ENCODE measurements at regions not wholly inside any gene's neighbourhood (a gene's known extent, or its start where the extent isn't known, plus 50 kb on each side); places are given as distances from the start of the nearest gene placed in this dataset.

GRCh38 chr3:164521139-164521538 lies 557.2 kb downstream of the SI start:
- DNase-seq (ENCODE audit: low read depth) = no peak
- H3K4me3 ChIP-seq (ENCODE audit: control insufficient read depth, low read depth, low read length) = no peak overlapping the region
- TF ChIP-seq CTCF (IDR thresholded peaks at IDR 0.05; ENCODE audit: control insufficient read depth, insufficient read depth, low read depth, low read length, missing control alignments) = no peak

- no peak overlapping the region for H3K4me3 ChIP-seq (ENCODE audit: control insufficient read depth, low read depth, low read length)
- TF ChIP-seq CTCF (IDR thresholded peaks at IDR 0.05; ENCODE audit: control insufficient read depth, insufficient read depth, low read depth, low read length, missing control alignments) = no peak
- no peak for DNase-seq (ENCODE audit: low read depth)
Measured at GRCh38 chr3:164515256-164515655, 563.0 kb downstream of the SI start.

GRCh38 chr3:164514576-164514975 lies 563.7 kb downstream of the SI start:
- TF ChIP-seq CTCF (IDR thresholded peaks at IDR 0.05; ENCODE audit: control insufficient read depth, insufficient read depth, low read depth, low read length, missing control alignments) = no peak
- H3K4me3 ChIP-seq (ENCODE audit: control insufficient read depth, low read depth, low read length) = no peak overlapping the region
- no peak for DNase-seq (ENCODE audit: low read depth)

GRCh38 chr3:164507886-164508285 lies 570.4 kb downstream of the SI start:
- no peak for TF ChIP-seq CTCF (IDR thresholded peaks at IDR 0.05; ENCODE audit: control insufficient read depth, insufficient read depth, low read depth, low read length, missing control alignments)
- no peak for DNase-seq (ENCODE audit: low read depth)

GRCh38 chr3:164498917-164499316 lies 579.4 kb downstream of the SI start:
- DNase-seq (ENCODE audit: low read depth) = no peak
- H3K4me3 ChIP-seq (ENCODE audit: control insufficient read depth, low read depth, low read length) = no peak overlapping the region
- TF ChIP-seq CTCF (IDR thresholded peaks at IDR 0.05; ENCODE audit: control insufficient read depth, insufficient read depth, low read depth, low read length, missing control alignments) = no peak

More at GRCh38 chr3:164507886-164508285, 570.4 kb downstream of the SI start:
- H3K4me3 ChIP-seq (ENCODE audit: control insufficient read depth, low read depth, low read length) = no peak overlapping the region

GRCh38 chr3:164488893-164489292 lies 589.4 kb downstream of the SI start:
- TF ChIP-seq CTCF (IDR thresholded peaks at IDR 0.05; ENCODE audit: control insufficient read depth, insufficient read depth, low read depth, low read length, missing control alignments) = no peak
- no peak for DNase-seq (ENCODE audit: low read depth)
- no peak overlapping the region for H3K4me3 ChIP-seq (ENCODE audit: control insufficient read depth, low read depth, low read length)

- no peak for TF ChIP-seq CTCF (IDR thresholded peaks at IDR 0.05; ENCODE audit: control insufficient read depth, insufficient read depth, low read depth, low read length, missing control alignments)
- H3K4me3 ChIP-seq (ENCODE audit: control insufficient read depth, low read depth, low read length) = no peak overlapping the region
- DNase-seq (ENCODE audit: low read depth) = no peak
Measured at GRCh38 chr3:164486150-164486549, 592.1 kb downstream of the SI start.
